ENCODE measurements at regions not wholly inside any gene's neighbourhood (a gene's known extent, or its start where the extent isn't known, plus 50 kb on each side); places are given as distances from the start of the nearest gene placed in this dataset.

DNA sequence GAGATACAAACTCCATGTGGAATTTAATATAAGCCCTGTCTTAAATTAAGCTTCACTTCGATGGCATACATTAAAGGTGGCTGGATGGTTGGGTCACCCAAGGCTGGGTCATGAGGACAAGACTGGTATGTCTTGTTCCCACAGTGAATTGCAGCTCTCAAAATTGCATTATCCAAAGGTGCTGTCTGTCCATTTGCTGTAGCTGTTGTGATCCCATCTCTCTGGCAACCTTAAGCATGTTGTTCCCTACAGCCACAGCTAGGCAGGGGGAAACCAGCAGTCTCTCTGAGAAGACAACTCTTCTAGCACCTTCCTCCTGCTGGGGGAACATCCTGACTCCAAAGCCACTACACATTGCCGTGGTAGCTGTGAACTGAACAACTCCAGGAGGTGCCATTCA lies 187.0 kb downstream of the NUAK1 start:
- H3K9me3 ChIP-seq = no peaks in the 10 kb centered on the region
- H3K27me3 ChIP-seq = no peaks in the 10 kb centered on the region
- H3K4me1 ChIP-seq (ENCODE audit: control insufficient read depth in 1 of 2, insufficient read depth in 1 of 2, low read depth in 1 of 2, low read length in 1 of 2) = no peaks in the 10 kb centered on the region
- H3K27ac ChIP-seq = no peak overlapping the region
- TF ChIP-seq, protein P1, sequence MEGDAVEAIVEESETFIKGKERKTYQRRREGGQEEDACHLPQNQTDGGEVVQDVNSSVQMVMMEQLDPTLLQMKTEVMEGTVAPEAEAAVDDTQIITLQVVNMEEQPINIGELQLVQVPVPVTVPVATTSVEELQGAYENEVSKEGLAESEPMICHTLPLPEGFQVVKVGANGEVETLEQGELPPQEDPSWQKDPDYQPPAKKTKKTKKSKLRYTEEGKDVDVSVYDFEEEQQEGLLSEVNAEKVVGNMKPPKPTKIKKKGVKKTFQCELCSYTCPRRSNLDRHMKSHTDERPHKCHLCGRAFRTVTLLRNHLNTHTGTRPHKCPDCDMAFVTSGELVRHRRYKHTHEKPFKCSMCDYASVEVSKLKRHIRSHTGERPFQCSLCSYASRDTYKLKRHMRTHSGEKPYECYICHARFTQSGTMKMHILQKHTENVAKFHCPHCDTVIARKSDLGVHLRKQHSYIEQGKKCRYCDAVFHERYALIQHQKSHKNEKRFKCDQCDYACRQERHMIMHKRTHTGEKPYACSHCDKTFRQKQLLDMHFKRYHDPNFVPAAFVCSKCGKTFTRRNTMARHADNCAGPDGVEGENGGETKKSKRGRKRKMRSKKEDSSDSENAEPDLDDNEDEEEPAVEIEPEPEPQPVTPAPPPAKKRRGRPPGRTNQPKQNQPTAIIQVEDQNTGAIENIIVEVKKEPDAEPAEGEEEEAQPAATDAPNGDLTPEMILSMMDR (IDR thresholded peaks at IDR 0.05) = no peak
- no peaks in the 10 kb centered on the region for H3K36me3 ChIP-seq
- no peak overlapping the region for H3K4me3 ChIP-seq (ENCODE audit: low read depth in 1 of 2, low read length in 1 of 2)

- Histone ChIP-seq H3K36me3 (no peaks in the 10 kb centered on the region), H3K4me3 (ENCODE audit: low read depth in 1 of 2, low read length in 1 of 2) (no peak overlapping the region), H3K9me3 (no peaks in the 10 kb centered on the region), H3K27ac (no peak overlapping the region), H3K27me3 (no peaks in the 10 kb centered on the region), H3K4me1 (ENCODE audit: control insufficient read depth in 1 of 2, insufficient read depth in 1 of 2, low read depth in 1 of 2, low read length in 1 of 2) (no peaks in the 10 kb centered on the region)
- TF ChIP-seq, protein P1 (IDR thresholded peaks at IDR 0.05) = no peak
These were observed 183.5 kb downstream of the NUAK1 start for GRCh38 chr12:105954951-105955931.

DNA sequence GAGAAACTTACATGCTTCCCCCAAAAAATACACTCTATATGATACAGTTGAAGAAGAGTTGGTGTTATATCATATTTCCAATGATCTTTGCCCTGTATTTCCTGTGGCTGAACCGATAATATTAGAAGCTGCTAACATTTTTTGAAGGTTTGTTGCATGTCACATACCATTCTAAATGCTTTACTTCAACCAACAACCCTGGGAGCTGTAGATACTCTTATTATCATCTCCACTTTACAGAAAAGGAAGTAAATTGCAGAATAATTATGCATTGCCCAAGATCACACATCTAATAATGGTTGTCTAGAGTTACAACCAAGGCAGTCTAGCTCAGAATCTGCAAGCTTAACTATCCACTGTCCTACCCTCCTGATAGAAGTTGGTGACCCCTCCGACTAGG lies 182.8 kb downstream of the NUAK1 start:
- no peaks in the 10 kb centered on the region for H3K27me3 ChIP-seq
- no peaks in the 10 kb centered on the region for H3K9me3 ChIP-seq
- no peak overlapping the region for H3K4me3 ChIP-seq (ENCODE audit: low read depth in 1 of 2, low read length in 1 of 2)
- no peaks in the 10 kb centered on the region for H3K36me3 ChIP-seq
- TF ChIP-seq, protein P1 (IDR thresholded peaks at IDR 0.05) = no peak
- no peak overlapping the region for H3K27ac ChIP-seq
- H3K4me1 ChIP-seq (ENCODE audit: control insufficient read depth in 1 of 2, insufficient read depth in 1 of 2, low read depth in 1 of 2, low read length in 1 of 2) = no peaks in the 10 kb centered on the region

DNA sequence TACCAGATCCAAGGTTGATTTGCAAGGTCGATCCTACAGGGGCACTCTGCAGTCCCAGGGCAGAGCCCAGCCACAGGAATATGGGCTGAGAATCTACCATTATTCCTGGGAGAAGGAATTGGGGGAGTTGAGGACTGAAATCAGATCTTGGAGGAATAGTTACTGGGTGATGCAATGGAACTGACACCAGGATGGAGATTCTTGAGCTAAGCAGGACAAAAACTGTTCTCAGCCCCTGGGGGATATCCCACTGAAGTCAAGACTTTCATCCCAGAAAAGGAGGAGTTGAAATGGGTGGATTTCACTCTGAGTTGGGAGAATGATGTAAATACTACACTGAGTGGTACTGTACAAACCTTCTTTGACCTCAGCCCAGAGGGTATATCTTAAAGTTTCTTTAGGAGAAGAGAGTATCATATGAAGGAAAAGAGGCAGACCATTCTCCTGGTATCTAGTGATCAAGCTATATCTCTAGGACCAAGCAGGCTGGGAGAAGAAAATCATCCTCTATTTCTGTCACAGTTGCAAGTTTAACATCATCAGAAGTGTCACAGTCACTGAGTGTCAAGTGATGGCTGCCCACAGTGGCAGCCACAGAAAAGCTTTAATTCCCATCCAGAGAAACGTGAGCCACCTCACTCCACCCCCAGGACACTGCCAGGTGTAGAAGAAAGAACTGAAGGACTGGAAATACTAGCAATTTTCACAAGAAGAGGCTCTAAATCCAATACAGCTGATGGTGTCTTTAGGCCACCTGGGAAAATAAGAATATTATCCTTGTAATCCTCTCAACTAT lies 181.9 kb downstream of the NUAK1 start:
- Histone ChIP-seq H3K36me3 (no peaks in the 10 kb centered on the region), H3K4me3 (ENCODE audit: low read depth in 1 of 2, low read length in 1 of 2) (no peak overlapping the region), H3K27ac (no peak overlapping the region), H3K4me1 (ENCODE audit: control insufficient read depth in 1 of 2, insufficient read depth in 1 of 2, low read depth in 1 of 2, low read length in 1 of 2) (no peaks in the 10 kb centered on the region), H3K27me3 (no peaks in the 10 kb centered on the region), H3K9me3 (no peaks in the 10 kb centered on the region)
- TF ChIP-seq, protein P1 (IDR thresholded peaks at IDR 0.05) = no peak

GRCh38 chr12:105960319-105961083 lies 178.3 kb downstream of the NUAK1 start:
- Histone ChIP-seq H3K4me1 (ENCODE audit: control insufficient read depth in 1 of 2, insufficient read depth in 1 of 2, low read depth in 1 of 2, low read length in 1 of 2) (no peaks in the 10 kb centered on the region), H3K27me3 (no peaks in the 10 kb centered on the region), H3K36me3 (no peaks in the 10 kb centered on the region), H3K9me3 (no peaks in the 10 kb centered on the region), H3K4me3 (ENCODE audit: low read depth in 1 of 2, low read length in 1 of 2) (no peak overlapping the region), H3K27ac (no peak overlapping the region)
- TF ChIP-seq, protein P1 (IDR thresholded peaks at IDR 0.05) = no peak

Measured in neutrophil (primary cell).